ENCODE measurements at regions not wholly inside any gene's neighbourhood (a gene's known extent, or its start where the extent isn't known, plus 50 kb on each side); places are given as distances from the start of the nearest gene placed in this dataset.
A peak's percentile ranks its signal among the peaks of the same experiment; 100 is the strongest.

GRCh38 chrX:22534643-22535042, 261.9 kb downstream of the CBLL2 start:
- Histone ChIP-seq H3K4me3 (ENCODE audit: low read length) (no peak overlapping the region), H3K27me3 (replicated peaks; ENCODE audit: control insufficient read depth, insufficient read depth, low read length) (no peaks in the 10 kb centered on the region), H3K9me3 (ENCODE audit: control insufficient read depth, low read length) (no peaks in the 10 kb centered on the region), H3K4me1 (ENCODE audit: control insufficient read depth, insufficient read depth, low read length) (peaks cover 5% of the 10 kb centered on the region), H3K36me3 (ENCODE audit: control insufficient read depth, insufficient read depth, low read length, severe bottlenecking) (no peaks in the 10 kb centered on the region), H3K9ac (ENCODE audit: low read length) (no peak overlapping the region)
- DNase-seq (ENCODE audit: low read depth), result peak; percentile 64

DNA sequence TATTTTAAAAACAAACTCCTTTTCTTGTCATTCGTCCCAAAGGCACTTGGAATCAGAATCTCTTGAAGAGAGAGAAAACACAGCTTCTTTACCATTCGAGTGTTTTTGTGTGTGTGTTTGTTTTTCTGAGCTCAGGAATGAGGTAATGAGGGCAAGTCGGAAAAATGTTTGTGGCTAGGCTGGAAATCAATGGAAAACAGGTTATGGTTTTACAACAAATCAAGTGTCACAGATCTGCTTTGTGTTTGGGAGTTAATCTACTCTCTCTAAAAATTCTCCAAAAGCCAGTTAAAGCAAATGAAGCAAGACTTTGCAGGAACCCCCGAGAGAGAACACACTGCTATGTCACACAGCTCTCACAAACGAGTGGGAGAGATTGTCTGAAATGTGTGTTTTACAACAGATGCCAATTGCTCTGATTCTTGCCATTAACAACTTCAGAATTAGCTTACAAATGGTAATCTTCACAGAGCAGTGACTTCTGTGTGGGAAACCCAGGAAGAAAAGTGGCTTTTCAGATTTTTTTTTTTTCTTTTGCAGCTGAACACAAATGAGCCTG, 264.1 kb downstream of the CBLL2 start:
- H3K9ac ChIP-seq (ENCODE audit: low read length), result no peak overlapping the region
- H3K27me3 ChIP-seq (replicated peaks; ENCODE audit: control insufficient read depth, insufficient read depth, low read length), result no peaks in the 10 kb centered on the region
- no peaks in the 10 kb centered on the region for H3K9me3 ChIP-seq (ENCODE audit: control insufficient read depth, low read length)
- no peak for DNase-seq (ENCODE audit: low read depth)
- H3K4me3 ChIP-seq (ENCODE audit: low read length), result no peak overlapping the region
- H3K4me1 ChIP-seq (ENCODE audit: control insufficient read depth, insufficient read depth, low read length), result peaks cover 5% of the 10 kb centered on the region
- H3K36me3 ChIP-seq (ENCODE audit: control insufficient read depth, insufficient read depth, low read length, severe bottlenecking), result no peaks in the 10 kb centered on the region

DNA sequence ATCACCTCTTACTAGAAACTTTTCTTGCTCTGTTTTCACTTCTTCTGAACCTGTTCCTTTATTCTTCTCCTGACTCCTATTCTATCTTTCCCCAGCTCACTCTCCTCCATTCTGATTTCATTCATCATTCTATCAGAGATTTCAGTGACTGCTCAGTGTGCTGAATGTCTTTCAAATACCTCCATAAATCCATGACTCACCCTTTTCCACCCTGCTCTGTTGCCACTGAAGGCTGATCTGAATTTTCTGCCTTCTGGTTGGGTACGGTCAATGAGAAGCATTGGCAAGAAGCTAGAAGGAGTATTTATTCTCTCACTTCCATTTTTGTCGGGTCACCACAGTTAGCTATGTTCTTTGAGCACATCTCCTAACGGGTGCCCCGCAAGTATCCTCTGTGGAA, 265.9 kb downstream of the CBLL2 start:
- DNase-seq (ENCODE audit: low read depth), result peak; percentile 7
- H3K9ac ChIP-seq (ENCODE audit: low read length), result no peak overlapping the region
- no peaks in the 10 kb centered on the region for H3K36me3 ChIP-seq (ENCODE audit: control insufficient read depth, insufficient read depth, low read length, severe bottlenecking)
- peaks cover 5% of the 10 kb centered on the region for H3K4me1 ChIP-seq (ENCODE audit: control insufficient read depth, insufficient read depth, low read length)
- H3K27me3 ChIP-seq (replicated peaks; ENCODE audit: control insufficient read depth, insufficient read depth, low read length), result no peaks in the 10 kb centered on the region
- H3K9me3 ChIP-seq (ENCODE audit: control insufficient read depth, low read length), result no peaks in the 10 kb centered on the region
- no peak overlapping the region for H3K4me3 ChIP-seq (ENCODE audit: low read length)

- no peak for DNase-seq (ENCODE audit: low read depth)
- Histone ChIP-seq H3K4me1 (ENCODE audit: control insufficient read depth, insufficient read depth, low read length) (peaks cover 4% of the 10 kb centered on the region), H3K9ac (ENCODE audit: low read length) (no peak overlapping the region), H3K36me3 (ENCODE audit: control insufficient read depth, insufficient read depth, low read length, severe bottlenecking) (no peaks in the 10 kb centered on the region), H3K4me3 (ENCODE audit: low read length) (no peak overlapping the region), H3K27me3 (replicated peaks; ENCODE audit: control insufficient read depth, insufficient read depth, low read length) (no peaks in the 10 kb centered on the region), H3K9me3 (ENCODE audit: control insufficient read depth, low read length) (no peaks in the 10 kb centered on the region)
Observed at GRCh38 chrX:22541926-22542325, 269.2 kb downstream of the CBLL2 start.

GRCh38 chrX:22542641-22543040, 269.9 kb downstream of the CBLL2 start:
- Histone ChIP-seq H3K36me3 (ENCODE audit: control insufficient read depth, insufficient read depth, low read length, severe bottlenecking) (no peaks in the 10 kb centered on the region), H3K9me3 (ENCODE audit: control insufficient read depth, low read length) (no peaks in the 10 kb centered on the region), H3K4me1 (ENCODE audit: control insufficient read depth, insufficient read depth, low read length) (no peaks in the 10 kb centered on the region), H3K4me3 (ENCODE audit: low read length) (no peak overlapping the region), H3K9ac (ENCODE audit: low read length) (no peak overlapping the region), H3K27me3 (replicated peaks; ENCODE audit: control insufficient read depth, insufficient read depth, low read length) (no peaks in the 10 kb centered on the region)
- peak; percentile 16 for DNase-seq (ENCODE audit: low read depth)

DNA sequence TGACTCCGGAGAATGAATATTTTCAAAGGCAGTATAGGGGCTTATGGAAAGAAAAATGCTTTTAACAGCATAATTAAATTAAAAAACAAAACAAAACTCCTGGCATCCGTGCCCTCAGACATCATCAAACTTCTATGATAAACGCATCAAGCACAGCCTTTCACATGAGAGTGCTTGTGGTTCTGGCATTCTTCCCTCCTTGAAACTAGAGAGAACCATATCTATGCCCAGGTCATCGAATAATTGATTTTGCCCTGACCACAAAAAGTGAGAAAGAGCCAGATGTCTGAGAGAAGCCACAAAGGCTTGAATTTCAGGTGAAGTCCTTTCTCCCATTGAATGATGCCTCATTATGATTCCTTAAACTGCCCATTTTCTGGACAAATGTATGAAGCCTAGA, 286.8 kb downstream of the CBLL2 start:
- no peak for DNase-seq (ENCODE audit: low read depth)

DNA sequence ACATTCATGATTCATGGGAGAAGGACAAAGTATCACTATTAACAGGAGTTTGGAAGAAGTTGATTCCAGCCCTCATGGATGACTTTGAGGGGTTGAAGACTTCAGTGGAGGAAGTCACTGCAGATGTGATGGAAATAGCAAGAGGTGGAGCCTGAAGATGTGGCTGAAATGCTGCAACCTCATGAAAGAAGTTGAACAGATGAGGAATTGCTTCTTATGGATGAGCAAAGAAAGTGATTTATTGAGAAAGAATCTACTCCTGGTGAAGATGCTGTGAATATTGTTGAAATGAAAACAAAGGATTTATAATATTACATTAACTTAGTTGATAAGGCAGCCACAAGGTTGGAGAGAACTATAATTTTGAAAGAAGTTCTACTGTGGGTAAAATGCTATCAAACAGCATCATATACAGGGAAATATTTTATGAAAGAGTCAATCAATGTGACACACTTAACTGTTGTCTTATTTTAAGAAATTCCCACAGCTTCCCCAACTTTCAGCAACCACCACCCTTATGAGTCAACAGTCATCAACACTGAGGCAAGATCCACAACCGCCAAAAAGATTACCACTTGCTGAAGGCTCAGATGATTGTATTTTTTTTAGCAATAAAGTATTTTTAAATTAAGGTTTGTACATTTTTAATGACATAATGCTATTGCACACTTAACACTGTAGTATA, 302.6 kb downstream of the CBLL2 start:
- H3K4me3 ChIP-seq (ENCODE audit: low read length), result no peak overlapping the region
- H3K9ac ChIP-seq (ENCODE audit: low read length), result no peak overlapping the region
- no peaks in the 10 kb centered on the region for H3K4me1 ChIP-seq (ENCODE audit: control insufficient read depth, insufficient read depth, low read length)
- peak; percentile 5 for DNase-seq (ENCODE audit: low read depth)
- H3K36me3 ChIP-seq (ENCODE audit: control insufficient read depth, insufficient read depth, low read length, severe bottlenecking), result no peaks in the 10 kb centered on the region
- H3K9me3 ChIP-seq (ENCODE audit: control insufficient read depth, low read length), result no peaks in the 10 kb centered on the region
- no peaks in the 10 kb centered on the region for H3K27me3 ChIP-seq (replicated peaks; ENCODE audit: control insufficient read depth, insufficient read depth, low read length)

More for the DNA sequence above, 286.8 kb downstream of the CBLL2 start:
- H3K4me3 ChIP-seq (ENCODE audit: low read length), result no peak overlapping the region
- H3K36me3 ChIP-seq (ENCODE audit: control insufficient read depth, insufficient read depth, low read length, severe bottlenecking), result no peaks in the 10 kb centered on the region
- peaks cover 3% of the 10 kb centered on the region for H3K9me3 ChIP-seq (ENCODE audit: control insufficient read depth, low read length)
- no peaks in the 10 kb centered on the region for H3K4me1 ChIP-seq (ENCODE audit: control insufficient read depth, insufficient read depth, low read length)
- H3K27me3 ChIP-seq (replicated peaks; ENCODE audit: control insufficient read depth, insufficient read depth, low read length), result no peaks in the 10 kb centered on the region
- no peak overlapping the region for H3K9ac ChIP-seq (ENCODE audit: low read length)

GRCh38 chrX:22577181-22577580, 304.5 kb downstream of the CBLL2 start:
- peak; percentile 64 for DNase-seq (ENCODE audit: low read depth)
- Histone ChIP-seq H3K4me3 (ENCODE audit: low read length) (no peak overlapping the region), H3K9ac (ENCODE audit: low read length) (no peak overlapping the region), H3K9me3 (ENCODE audit: control insufficient read depth, low read length) (no peaks in the 10 kb centered on the region), H3K27me3 (replicated peaks; ENCODE audit: control insufficient read depth, insufficient read depth, low read length) (no peaks in the 10 kb centered on the region), H3K4me1 (ENCODE audit: control insufficient read depth, insufficient read depth, low read length) (no peaks in the 10 kb centered on the region), H3K36me3 (ENCODE audit: control insufficient read depth, insufficient read depth, low read length, severe bottlenecking) (no peaks in the 10 kb centered on the region)

- Histone ChIP-seq H3K9ac (ENCODE audit: low read length) (no peak overlapping the region), H3K36me3 (ENCODE audit: control insufficient read depth, insufficient read depth, low read length, severe bottlenecking) (no peaks in the 10 kb centered on the region), H3K9me3 (ENCODE audit: control insufficient read depth, low read length) (no peaks in the 10 kb centered on the region), H3K4me1 (ENCODE audit: control insufficient read depth, insufficient read depth, low read length) (no peaks in the 10 kb centered on the region), H3K27me3 (replicated peaks; ENCODE audit: control insufficient read depth, insufficient read depth, low read length) (no peaks in the 10 kb centered on the region), H3K4me3 (ENCODE audit: low read length) (no peak overlapping the region)
- no peak for DNase-seq (ENCODE audit: low read depth)
Observed at GRCh38 chrX:22585831-22586230, 313.1 kb downstream of the CBLL2 start.

DNA sequence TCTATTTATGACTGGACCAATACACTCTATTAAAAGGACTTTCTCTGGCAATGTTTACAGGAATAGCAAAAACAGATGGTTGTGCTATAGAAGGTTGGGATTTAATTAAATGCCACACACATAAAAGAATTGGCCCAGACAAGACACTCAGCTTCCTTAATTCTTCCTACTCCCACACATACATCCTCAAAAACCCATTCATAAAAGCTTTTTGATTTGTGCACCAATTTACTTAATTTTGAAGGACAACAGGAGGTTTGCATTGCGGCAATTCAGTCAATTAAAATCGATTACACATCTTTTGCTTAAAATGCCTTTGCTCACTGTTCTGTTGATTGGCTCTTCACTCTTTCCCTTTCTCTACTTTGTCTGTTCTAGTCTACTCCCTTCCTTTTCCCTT, 317.1 kb downstream of the CBLL2 start:
- Histone ChIP-seq H3K27me3 (replicated peaks; ENCODE audit: control insufficient read depth, insufficient read depth, low read length) (no peaks in the 10 kb centered on the region), H3K4me1 (ENCODE audit: control insufficient read depth, insufficient read depth, low read length) (no peaks in the 10 kb centered on the region), H3K9me3 (ENCODE audit: control insufficient read depth, low read length) (no peaks in the 10 kb centered on the region), H3K9ac (ENCODE audit: low read length) (no peak overlapping the region), H3K36me3 (ENCODE audit: control insufficient read depth, insufficient read depth, low read length, severe bottlenecking) (no peaks in the 10 kb centered on the region), H3K4me3 (ENCODE audit: low read length) (no peak overlapping the region)
- DNase-seq (ENCODE audit: low read depth), result no peak

DNA sequence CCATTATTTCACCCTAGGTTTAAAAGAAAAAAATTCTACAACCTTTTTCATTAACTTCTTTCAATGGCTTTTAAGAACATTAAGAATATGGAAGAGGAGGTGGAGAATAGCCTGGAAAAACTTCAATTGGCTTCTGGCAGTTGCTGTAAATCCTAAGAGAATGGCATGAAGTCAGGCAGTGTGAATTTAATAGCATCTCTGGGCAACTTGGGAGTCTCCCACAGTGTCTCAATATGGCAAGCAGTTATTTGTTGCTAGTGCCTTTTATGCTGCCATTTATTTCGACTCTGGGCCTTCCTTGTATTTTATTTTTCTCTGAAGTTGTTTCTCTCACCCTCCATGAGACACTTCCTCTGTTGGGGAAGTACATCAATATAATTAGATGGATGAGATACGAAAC, 322.1 kb downstream of the CBLL2 start:
- no peak for DNase-seq (ENCODE audit: low read depth)
- no peaks in the 10 kb centered on the region for H3K4me1 ChIP-seq (ENCODE audit: control insufficient read depth, insufficient read depth, low read length)
- no peak overlapping the region for H3K4me3 ChIP-seq (ENCODE audit: low read length)
- H3K9ac ChIP-seq (ENCODE audit: low read length), result no peak overlapping the region
- peaks cover 9% of the 10 kb centered on the region for H3K9me3 ChIP-seq (ENCODE audit: control insufficient read depth, low read length)
- no peaks in the 10 kb centered on the region for H3K36me3 ChIP-seq (ENCODE audit: control insufficient read depth, insufficient read depth, low read length, severe bottlenecking)
- no peaks in the 10 kb centered on the region for H3K27me3 ChIP-seq (replicated peaks; ENCODE audit: control insufficient read depth, insufficient read depth, low read length)

- H3K27me3 ChIP-seq (replicated peaks; ENCODE audit: control insufficient read depth, insufficient read depth, low read length), result no peaks in the 10 kb centered on the region
- peaks cover 15% of the 10 kb centered on the region for H3K9me3 ChIP-seq (ENCODE audit: control insufficient read depth, low read length)
- no peak overlapping the region for H3K4me3 ChIP-seq (ENCODE audit: low read length)
- no peak overlapping the region for H3K9ac ChIP-seq (ENCODE audit: low read length)
- no peaks in the 10 kb centered on the region for H3K4me1 ChIP-seq (ENCODE audit: control insufficient read depth, insufficient read depth, low read length)
- DNase-seq (ENCODE audit: low read depth), result no peak
- H3K36me3 ChIP-seq (ENCODE audit: control insufficient read depth, insufficient read depth, low read length, severe bottlenecking), result no peaks in the 10 kb centered on the region
Observed at GRCh38 chrX:22603060-22603459, 330.3 kb downstream of the CBLL2 start.

Measured in adipocyte (in vitro differentiated cells).